Tibial nerve (tissue), 4 donors: ENCODE measurements at regions not wholly inside any gene's neighbourhood (a gene's known extent, or its start where the extent isn't known, plus 50 kb on each side); places are given as distances from the start of the nearest gene placed in this dataset.
"Not testable (repeated sequence)": the region's sequence is repeated elsewhere in the genome, so short reads cannot be mapped to it uniquely, and the experiment has no call there.

Experiments
- DNase-seq, 2 donors: peaks; one replicate each; pipeline ENCODE4 v3.0.0-alpha.2; 2019; ENCODE audit warnings: low spot score in 2 of 2
- H3K27ac ChIP-seq, 4 donors: fragments of 200-600 bp; sonication (generic) in 3 of 4; one replicate each; pipeline ENCODE4 v1.5.1; 2017 to 2019; ENCODE audit warnings: mild to moderate bottlenecking in 1 of 4
- H3K27me3 ChIP-seq, 2 donors: fragments of 200-600 bp; sonication (generic) in 1 of 2; one replicate each; pipeline versions ENCODE4 v1.5.1 to v1.6.0; 2017 to 2019
- H3K36me3 ChIP-seq, 3 donors: fragments of 200-600 bp; sonication (generic); one replicate each; pipeline ENCODE4 v1.5.1; 2018 to 2019
- H3K4me1 ChIP-seq, 4 donors: fragments of 200-600 bp; sonication (generic) in 3 of 4; one replicate each; pipeline ENCODE4 v1.5.1; 2017 to 2019
- H3K4me3 ChIP-seq, 4 donors: fragments of 200-600 bp; sonication (generic) in 3 of 4; one replicate each; pipeline ENCODE4 v1.5.1; 2017 to 2019; ENCODE audit warnings: mild to moderate bottlenecking in 1 of 4, moderate library complexity in 1 of 4
- H3K9me3 ChIP-seq, 4 donors: fragments of 200-600 bp; sonication (generic) in 3 of 4; one replicate each; pipeline ENCODE4 v1.5.1; 2017 to 2019
- CTCF ChIP-seq, 5 experiments: fragments of 200-600 bp in 3 of 5; fragments of 450-650 bp in 2 of 5; sonication (generic) in 3 of 5; IDR thresholded peaks; one replicate each; pipeline ENCODE4 v1.5.1; 2016 to 2019; ENCODE audit warnings: antibody characterized with exemption in 5 of 5, mild to moderate bottlenecking in 3 of 5, moderate library complexity in 2 of 5
- EP300 ChIP-seq, 2 donors: sonication (generic); formaldehyde crosslinking; IDR thresholded peaks; one replicate each; pipeline ENCODE4 v1.6.1; 2017; ENCODE audit warnings: antibody characterized with exemption in 2 of 2, mild to moderate bottlenecking in 1 of 2
- POLR2A ChIP-seq, 2 donors: fragments of 450-650 bp; IDR thresholded peaks; one replicate each; pipeline ENCODE4 v1.6.1; 2017; ENCODE audit warnings: antibody characterized with exemption in 2 of 2, mild to moderate bottlenecking in 2 of 2, moderate library complexity in 2 of 2
- WGBS, 2 donors: methylation state at CpG; one replicate each; pipeline ENCODE4 v1.1.5; 2018; 5-methylcytosine and 5-hydroxymethylcytosine counted together

GRCh38 chr13:83666141-83666540 is 216.1 kb downstream of the SLITRK1 start:
- no peak for DNase-seq
- Histone ChIP-seq H3K9me3 (no peaks in the 10 kb centered on the region), H3K4me1 (no peaks in the 10 kb centered on the region), H3K4me3 (no peak overlapping the region), H3K27me3 (no peaks in the 10 kb centered on the region), H3K36me3 (no peaks in the 10 kb centered on the region), H3K27ac (no peak overlapping the region)
- no peak for TF ChIP-seq POLR2A (IDR thresholded peaks at IDR 0.05)
- TF ChIP-seq EP300 (IDR thresholded peaks at IDR 0.05) = no peak
- TF ChIP-seq CTCF (IDR thresholded peaks at IDR 0.05) = no peak
- 32 to 36% methylated on average over 1 of the region's 1 CpG for WGBS, 2 donors

- no peak overlapping the region for H3K4me3 ChIP-seq
- no peaks in the 10 kb centered on the region for H3K27me3 ChIP-seq
- H3K4me1 ChIP-seq = no peaks in the 10 kb centered on the region
- no peak overlapping the region for H3K27ac ChIP-seq
- 74 to 76% methylated on average over 2 of the region's 2 CpGs for WGBS, 2 donors
- H3K36me3 ChIP-seq = no peaks in the 10 kb centered on the region
- TF ChIP-seq POLR2A (IDR thresholded peaks at IDR 0.05) (no peak), CTCF (IDR thresholded peaks at IDR 0.05) (no peak), EP300 (IDR thresholded peaks at IDR 0.05) (no peak)
- H3K9me3 ChIP-seq = no peaks in the 10 kb centered on the region
- DNase-seq = no peak
Measured at GRCh38 chr13:83657281-83657680, 225.0 kb downstream of the SLITRK1 start.

GRCh38 chr13:83642617-83643016 is 239.7 kb downstream of the SLITRK1 start:
- DNase-seq = not testable (repeated sequence)

GRCh38 chr13:83634601-83635000 is 247.7 kb downstream of the SLITRK1 start:
- no peak overlapping the region for H3K4me3 ChIP-seq
- no peaks in the 10 kb centered on the region for H3K36me3 ChIP-seq
- H3K27ac ChIP-seq = no peak overlapping the region
- WGBS, 2 donors = 69 to 72% methylated on average over 2 of the region's 2 CpGs
- H3K4me1 ChIP-seq = no peaks in the 10 kb centered on the region
- no peak for DNase-seq
- TF ChIP-seq POLR2A (IDR thresholded peaks at IDR 0.05) = no peak
- TF ChIP-seq EP300 (IDR thresholded peaks at IDR 0.05) = no peak
- TF ChIP-seq CTCF (IDR thresholded peaks at IDR 0.05) = no peak
- no peaks in the 10 kb centered on the region for H3K27me3 ChIP-seq
- no peaks in the 10 kb centered on the region for H3K9me3 ChIP-seq

More at GRCh38 chr13:83642617-83643016, 239.7 kb downstream of the SLITRK1 start:
- peaks cover 0 to 16% (median 0%) of the 10 kb centered on the region in 4 donors for H3K9me3 ChIP-seq
- not testable (repeated sequence) for H3K36me3 ChIP-seq, H3K4me1 ChIP-seq, H3K4me3 ChIP-seq, H3K27ac ChIP-seq, H3K27me3 ChIP-seq
- 68 to 94% methylated on average over 2 to 3 of the region's 3 CpGs for WGBS, 2 donors

GRCh38 chr13:83633746-83634145 is 248.5 kb downstream of the SLITRK1 start:
- DNase-seq = no peak
- H3K27me3 ChIP-seq = no peaks in the 10 kb centered on the region
- 25 to 52% methylated on average over 2 of the region's 2 CpGs for WGBS, 2 donors
- H3K4me3 ChIP-seq = no peak overlapping the region
- H3K9me3 ChIP-seq = no peaks in the 10 kb centered on the region
- H3K27ac ChIP-seq = no peak overlapping the region
- no peaks in the 10 kb centered on the region for H3K36me3 ChIP-seq
- no peak for TF ChIP-seq CTCF (IDR thresholded peaks at IDR 0.05)
- no peak for TF ChIP-seq POLR2A (IDR thresholded peaks at IDR 0.05)
- TF ChIP-seq EP300 (IDR thresholded peaks at IDR 0.05) = no peak
- H3K4me1 ChIP-seq = no peaks in the 10 kb centered on the region

- H3K9me3 ChIP-seq = peaks cover 0 to 5% (median 0%) of the 10 kb centered on the region in 4 donors
- no peaks in the 10 kb centered on the region for H3K27me3 ChIP-seq
- H3K4me1 ChIP-seq = no peaks in the 10 kb centered on the region
- 82 to 91% methylated on average over 2 of the region's 2 CpGs for WGBS, 2 donors
- DNase-seq = no peak
- H3K27ac ChIP-seq = no peak overlapping the region
- TF ChIP-seq CTCF (IDR thresholded peaks at IDR 0.05) (no peak), POLR2A (IDR thresholded peaks at IDR 0.05) (no peak), EP300 (IDR thresholded peaks at IDR 0.05) (no peak)
- H3K36me3 ChIP-seq = no peaks in the 10 kb centered on the region
- no peak overlapping the region for H3K4me3 ChIP-seq
Measured at GRCh38 chr13:83622422-83622784, 259.9 kb downstream of the SLITRK1 start.
